GM19239 (cell line): ENCODE measurements at regions not wholly inside any gene's neighbourhood (a gene's known extent, or its start where the extent isn't known, plus 50 kb on each side); places are given as distances from the start of the nearest gene placed in this dataset.
A peak's percentile ranks its signal among the peaks of the same experiment; 100 is the strongest.

Experiments
- DNase-seq: peaks from one replicate; pipeline ENCODE4 v3.0.0; 2011; ENCODE audit warnings: low spot score; ENCODE audit not compliant: insufficient read length
- FAIRE-seq: peaks from 2 replicates; lab custom pipeline; 2011; peaks lifted over from hg19 to GRCh38; lab: Jason Lieb, UNC

DNA sequence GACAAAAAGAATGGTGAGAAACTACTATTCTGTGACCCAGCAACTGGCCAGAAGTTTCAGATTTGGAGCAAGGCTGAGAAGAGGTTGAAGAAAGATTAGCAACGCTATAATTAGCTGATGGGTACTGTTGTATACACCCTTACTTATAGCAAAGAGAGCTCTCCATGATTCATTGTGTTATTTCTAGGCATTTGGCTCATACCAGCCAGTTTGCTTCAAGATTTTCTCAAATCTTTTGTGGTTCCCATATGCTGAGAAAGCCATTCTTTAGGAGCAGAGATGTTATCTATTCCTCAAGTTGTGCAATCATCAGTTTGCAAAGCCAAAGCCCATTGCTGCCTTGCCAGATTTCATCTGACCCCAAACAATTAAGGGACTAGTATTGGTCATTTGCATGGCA, 179.4 kb downstream of the ETS1 start:
- no peak for FAIRE-seq
- no peak for DNase-seq

DNA sequence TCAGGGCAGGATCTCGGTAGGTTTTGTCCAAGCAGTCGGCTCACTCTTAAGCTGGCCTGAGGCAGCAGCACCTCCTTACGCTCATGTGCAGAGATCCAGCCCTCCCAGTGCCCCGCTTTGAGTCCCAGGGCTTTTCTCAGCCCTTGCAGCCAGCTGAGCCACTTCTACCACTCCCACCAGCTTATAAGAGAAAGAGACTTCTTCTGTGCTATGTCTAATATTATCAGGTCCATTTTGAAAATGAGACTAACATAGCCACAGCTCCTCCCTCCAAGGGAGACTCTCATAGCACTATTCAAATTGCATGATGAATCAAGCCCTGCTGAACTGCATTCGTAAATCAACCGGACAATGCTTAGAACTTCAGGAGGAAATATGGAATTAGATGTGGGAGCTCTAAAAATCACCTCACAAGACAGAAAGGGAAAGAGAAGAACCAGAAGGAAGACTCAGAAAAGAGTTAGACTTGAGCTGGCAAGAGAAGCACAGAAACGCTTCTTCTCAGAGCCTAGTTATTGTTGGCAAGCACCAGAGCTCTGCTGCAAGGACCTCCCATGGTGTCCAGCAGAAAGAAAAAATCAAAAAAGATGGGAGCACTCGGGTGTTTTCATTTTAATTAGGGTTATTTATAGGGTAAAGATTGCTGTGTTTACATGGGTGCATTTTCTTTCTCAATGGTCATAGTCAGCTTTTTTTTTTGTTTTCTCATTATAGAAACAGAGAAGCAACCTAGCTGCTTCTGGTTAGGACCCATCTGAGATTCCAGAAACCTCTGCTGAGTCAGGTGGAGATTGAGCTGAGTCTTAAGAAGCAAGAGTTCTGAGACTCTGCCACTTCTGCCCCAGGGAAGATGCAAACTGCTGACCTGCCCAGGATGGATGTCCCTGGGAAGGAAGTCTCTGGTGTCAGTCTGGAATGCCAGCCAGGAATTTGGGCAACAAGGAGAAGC, 181.4 kb downstream of the ETS1 start:
- FAIRE-seq (peak; percentile 59), DNase-seq (no peak)

DNA sequence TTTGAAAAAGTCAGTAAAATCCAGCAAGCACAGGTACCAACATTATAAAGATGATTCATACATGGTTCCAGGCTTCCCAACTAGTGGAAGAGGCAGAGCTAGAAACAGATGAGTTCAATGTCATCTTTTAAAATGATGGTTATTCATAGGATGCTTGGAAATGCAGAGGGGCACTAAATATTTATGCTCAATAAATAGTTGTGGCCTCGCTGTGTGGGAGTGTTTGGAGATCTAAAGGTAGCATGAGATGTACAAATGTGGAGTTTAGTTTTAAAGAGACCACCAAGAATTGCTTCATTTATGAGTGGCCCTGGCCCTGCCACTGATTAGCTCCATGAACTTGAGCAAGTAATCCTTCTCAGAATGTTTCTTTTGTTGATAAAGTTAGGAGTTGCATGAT, 182.2 kb downstream of the ETS1 start:
- FAIRE-seq (peak; percentile 26), DNase-seq (no peak)

GRCh38 chr11:128404437-128404836, 182.9 kb downstream of the ETS1 start:
- FAIRE-seq: no peak

GRCh38 chr11:128400382-128401203, 186.8 kb downstream of the ETS1 start:
- no peak for DNase-seq
- no peak for FAIRE-seq

More at GRCh38 chr11:128404437-128404836, 182.9 kb downstream of the ETS1 start:
- DNase-seq: no peak

GRCh38 chr11:128399251-128400121, 187.9 kb downstream of the ETS1 start:
- FAIRE-seq (peak; percentile 60), DNase-seq (no peak)

GRCh38 chr11:128398517-128399250, 188.7 kb downstream of the ETS1 start:
- no peak for DNase-seq
- no peak for FAIRE-seq

GRCh38 chr11:128397362-128397761, 190.0 kb downstream of the ETS1 start:
- DNase-seq: no peak
- FAIRE-seq: no peak

DNA sequence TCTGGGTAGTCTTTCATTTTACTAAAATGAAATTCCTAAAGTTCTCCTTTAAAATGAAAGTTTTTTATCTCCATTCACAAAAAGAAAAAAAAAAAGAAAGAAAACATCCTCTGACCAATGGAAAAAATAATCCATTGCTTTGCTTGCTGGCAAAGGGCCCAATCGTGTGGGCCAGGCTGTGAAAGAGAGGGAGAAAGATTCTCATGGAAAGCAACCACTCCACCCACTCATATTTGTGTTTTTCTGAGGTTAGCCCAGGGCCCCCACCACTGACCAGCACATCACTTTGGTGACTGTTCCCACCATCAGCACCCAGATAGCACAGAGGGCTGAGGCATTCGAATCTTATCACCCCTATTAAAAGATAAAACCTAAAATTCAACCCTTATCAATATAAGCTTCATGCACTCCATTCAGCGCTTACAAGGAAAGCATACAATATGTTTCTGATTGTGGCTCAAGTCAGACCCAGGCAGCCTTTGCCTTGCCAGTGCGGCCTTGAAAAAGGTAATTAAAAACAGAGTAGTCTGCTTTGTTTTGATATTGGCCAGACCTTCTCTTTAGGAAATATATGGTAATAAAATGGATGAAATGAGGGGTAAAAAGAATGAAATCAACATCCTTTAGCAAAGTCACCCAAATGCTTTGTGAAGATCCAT, 192.8 kb downstream of the ETS1 start:
- FAIRE-seq: no peak
- DNase-seq: no peak

DNA sequence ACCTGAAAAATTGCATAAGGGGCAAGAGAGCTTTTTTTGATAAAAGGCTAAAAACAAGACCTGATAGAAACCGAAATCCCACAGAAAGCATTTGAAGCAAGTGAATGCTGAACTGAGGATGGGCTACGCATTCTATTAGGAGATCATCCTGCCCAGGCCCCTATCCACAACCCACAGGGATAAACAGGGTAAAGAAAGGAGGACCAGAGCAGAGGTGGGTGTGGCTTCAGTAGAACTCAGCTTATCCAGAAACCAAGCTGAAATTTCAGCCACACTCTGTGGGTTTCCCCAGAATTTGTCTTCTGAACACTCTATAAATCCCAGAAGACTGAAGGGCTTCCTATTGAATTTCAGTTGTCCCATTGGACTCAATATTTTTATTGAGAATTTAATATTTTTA, 195.1 kb downstream of the ETS1 start:
- no peak for FAIRE-seq
- no peak for DNase-seq

DNA sequence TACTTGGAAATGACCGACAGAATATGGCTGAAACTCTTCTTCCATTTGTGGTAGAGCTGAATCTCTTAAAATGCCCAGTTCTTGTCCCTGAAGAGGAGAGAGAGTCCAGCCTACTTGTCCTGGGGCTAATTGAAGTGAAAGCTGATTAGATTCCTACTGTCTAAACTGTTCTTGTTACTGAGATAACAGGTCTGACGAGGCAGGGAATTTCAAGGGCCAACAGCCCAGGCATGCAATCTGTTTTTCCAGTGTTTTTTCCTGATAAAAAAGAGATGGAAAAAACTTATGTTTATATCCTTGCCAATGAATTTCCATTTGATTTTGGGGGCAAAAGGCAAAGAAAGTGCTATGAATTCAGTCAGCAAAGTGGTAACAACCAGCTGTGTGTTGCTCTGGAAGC, 195.5 kb downstream of the ETS1 start:
- no peak for FAIRE-seq
- DNase-seq: no peak

- no peak for DNase-seq
- no peak for FAIRE-seq
These were observed 197.1 kb downstream of the ETS1 start for GRCh38 chr11:128390246-128390645.

DNA sequence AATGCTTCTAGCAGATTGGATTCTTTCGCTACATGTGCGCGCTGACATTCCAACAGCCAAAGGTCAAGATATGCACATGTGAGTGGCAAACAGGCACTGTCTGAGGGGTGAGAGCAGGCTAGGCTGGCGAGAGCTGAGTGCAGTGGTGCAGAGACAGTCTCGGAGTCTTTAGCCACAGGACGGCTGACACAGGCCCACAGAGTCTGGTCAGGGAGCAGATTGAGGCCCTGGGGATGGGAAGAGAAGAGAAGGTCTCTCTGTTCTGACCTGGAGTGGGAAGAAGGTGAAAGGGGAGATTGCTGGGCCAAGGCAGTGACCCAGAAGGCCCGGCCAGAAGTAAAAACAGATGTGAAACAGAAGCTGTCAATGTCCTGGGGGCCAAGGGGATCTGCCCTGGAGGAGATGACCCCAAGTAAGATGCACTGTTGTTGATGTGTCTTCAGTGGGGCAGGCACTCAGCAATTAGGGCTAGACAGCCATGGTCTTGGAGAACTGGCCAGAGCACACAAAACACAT, 197.8 kb downstream of the ETS1 start:
- FAIRE-seq (no peak), DNase-seq (no peak)

DNA sequence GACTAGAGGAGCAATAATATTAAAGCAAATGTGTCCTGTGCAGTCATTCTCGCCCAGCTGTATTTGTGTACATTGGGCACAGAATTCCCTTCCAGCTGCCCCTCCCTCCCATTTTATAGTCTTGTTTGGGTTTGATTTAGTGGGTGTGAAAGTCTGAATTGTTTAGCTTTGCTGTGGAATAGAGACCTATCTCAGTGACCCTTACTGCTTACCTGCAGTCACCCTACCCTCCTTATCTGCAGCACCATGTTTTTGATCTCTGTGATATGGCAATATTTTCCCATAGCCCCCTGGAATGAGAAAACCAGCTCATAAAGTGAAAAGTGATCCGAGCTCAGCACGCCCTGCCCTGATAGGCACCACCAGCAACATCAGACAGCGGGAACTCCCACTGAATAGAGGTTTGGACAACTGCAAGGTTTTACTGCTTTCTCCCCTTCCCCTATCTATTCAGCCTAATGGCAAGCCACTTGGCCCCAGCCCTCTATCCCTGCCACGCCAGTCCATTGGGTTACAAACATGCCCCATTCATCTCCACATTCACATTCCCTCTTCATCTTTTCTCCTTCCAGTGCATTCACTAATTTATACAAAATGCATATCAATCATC, 199.0 kb downstream of the ETS1 start:
- no peak for DNase-seq
- no peak for FAIRE-seq

DNA sequence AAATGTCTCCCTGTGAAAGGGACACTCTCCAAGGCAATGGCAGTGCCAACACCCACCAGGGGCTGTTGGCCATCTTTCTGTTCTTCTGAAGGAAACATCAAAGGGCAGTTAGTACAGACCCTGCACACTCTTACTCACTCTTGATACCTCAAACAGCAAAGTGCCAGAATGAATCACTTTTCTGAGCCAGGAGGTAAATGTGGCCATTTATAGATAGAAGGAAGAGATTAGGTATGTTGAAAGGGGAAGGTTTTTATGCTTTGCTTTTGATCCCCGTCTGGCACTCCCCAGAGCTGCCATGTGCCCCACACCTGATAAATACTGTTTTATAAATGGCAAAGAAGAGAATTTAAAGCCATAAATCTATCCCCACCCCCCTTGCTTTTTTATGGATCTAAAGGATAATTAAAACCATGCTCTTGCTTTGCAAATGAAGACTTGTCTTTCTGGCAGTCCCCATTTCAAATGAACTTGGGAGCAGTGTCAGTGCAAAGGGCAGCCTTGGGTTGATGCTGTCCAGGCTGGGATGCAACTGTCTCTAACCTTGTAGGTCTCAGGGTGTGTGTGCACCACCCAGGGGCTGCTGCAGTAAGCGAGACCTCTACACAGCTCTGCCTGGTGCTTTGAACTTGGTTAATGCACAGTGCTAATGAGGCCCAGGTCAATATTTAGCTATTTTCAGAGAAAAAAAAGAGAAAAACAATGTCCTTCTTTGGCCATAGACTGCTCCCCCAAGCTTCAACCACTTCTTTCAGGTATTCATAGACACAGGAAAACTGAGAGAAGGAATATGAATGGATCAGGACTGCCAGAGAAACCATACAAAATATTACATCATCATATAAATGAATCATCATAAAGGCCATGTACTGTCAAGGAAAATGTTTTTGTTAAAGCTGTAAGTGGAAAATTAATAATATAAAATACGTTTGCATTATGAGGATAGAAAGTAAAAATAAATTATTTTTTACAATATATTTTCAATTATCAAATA, 207.5 kb downstream of the ETS1 start:
- FAIRE-seq (no peak), DNase-seq (no peak)

GRCh38 chr11:128375961-128376360, 211.4 kb downstream of the ETS1 start:
- no peak for FAIRE-seq

GRCh38 chr11:128374026-128374425, 213.3 kb downstream of the ETS1 start:
- no peak for DNase-seq

More at GRCh38 chr11:128375961-128376360, 211.4 kb downstream of the ETS1 start:
- DNase-seq: no peak

More at GRCh38 chr11:128374026-128374425, 213.3 kb downstream of the ETS1 start:
- FAIRE-seq: peak; percentile 4
